Calu3 (cell line): ENCODE measurements at regions not wholly inside any gene's neighbourhood (a gene's known extent, or its start where the extent isn't known, plus 50 kb on each side); places are given as distances from the start of the nearest gene placed in this dataset.

Experiments
- BruUV-seq: library from RNA; stranded (reverse); fragments of 400-500 nt; replicated peaks from 2 replicates; lab custom pipeline; 2021; lab: Mats Ljungman, UMichigan
- CTCF ChIA-PET: fragments of 300-600 bp; sonication (Branson Sonifier 250); formaldehyde crosslinking; loops from one replicate; lab custom pipeline; 2022; ENCODE audit warnings: antibody characterized with exemption; lab: Charles Lee
- DNase-seq: peaks from one replicate; pipeline ENCODE4 v3.0.0; 2022
- H3K27ac Mint-ChIP-seq: one replicate; pipeline ENCODE4 v1.8.0; 2022; ENCODE audit warnings: mixed read lengths; ENCODE audit not compliant: unreplicated experiment
- H3K27me3 Mint-ChIP-seq: one replicate; pipeline ENCODE4 v1.8.0; 2022; ENCODE audit warnings: mixed read lengths; ENCODE audit not compliant: unreplicated experiment
- H3K36me3 Mint-ChIP-seq: one replicate; pipeline ENCODE4 v1.8.0; 2022; ENCODE audit warnings: mild to moderate bottlenecking, moderate library complexity, mixed read lengths; ENCODE audit not compliant: insufficient read depth, unreplicated experiment
- H3K4me1 Mint-ChIP-seq: one replicate; pipeline ENCODE4 v1.8.0; 2022; ENCODE audit warnings: mild to moderate bottlenecking, low read depth, mixed read lengths; ENCODE audit not compliant: unreplicated experiment
- H3K4me3 Mint-ChIP-seq: one replicate; pipeline ENCODE4 v1.8.0; 2022; ENCODE audit warnings: mild to moderate bottlenecking, low read depth, moderate library complexity, mixed read lengths; ENCODE audit not compliant: unreplicated experiment
- H3K9me3 Mint-ChIP-seq: one replicate; pipeline ENCODE4 v1.8.0; 2022; ENCODE audit warnings: low read depth, mixed read lengths; ENCODE audit not compliant: unreplicated experiment
- intact Hi-C: fragments of 100-400 bp; cut with micrococcal nuclease; formaldehyde crosslinking; loops from one replicate; pipeline ENCODE4 v1.10.0; 2022; ENCODE audit not compliant: unreplicated experiment
- TF ChIP-seq, protein P1 (sequence below): fragments of 200-600 bp; IDR thresholded peaks from one replicate; pipeline ENCODE4 v1.8.0; 2022; ENCODE audit warnings: antibody characterized with exemption; ENCODE audit not compliant: unreplicated experiment

DNA sequence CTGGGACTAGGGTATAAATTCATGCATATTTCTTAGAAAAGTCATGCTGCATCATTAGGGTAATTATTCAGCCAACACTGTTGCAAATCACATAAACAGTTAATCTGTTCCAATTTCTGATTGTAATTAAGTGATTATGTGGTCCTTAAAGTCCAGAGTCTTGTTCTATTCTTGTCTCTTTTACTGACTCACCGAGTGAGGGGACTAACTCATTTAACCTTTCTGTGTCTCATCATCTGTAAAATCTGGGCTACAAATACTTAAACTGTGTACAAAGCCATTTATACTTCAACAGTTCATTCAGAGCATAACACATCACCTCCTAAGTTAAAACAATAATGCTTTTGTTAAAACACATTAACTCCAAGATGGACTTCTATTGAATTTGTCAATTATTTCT is 65.4 kb upstream of the KLHL13 start:
- BruUV-seq = no TSS peak
- H3K27me3 Mint-ChIP-seq = no peaks in the 10 kb centered on the region
- TF ChIP-seq, protein P1, sequence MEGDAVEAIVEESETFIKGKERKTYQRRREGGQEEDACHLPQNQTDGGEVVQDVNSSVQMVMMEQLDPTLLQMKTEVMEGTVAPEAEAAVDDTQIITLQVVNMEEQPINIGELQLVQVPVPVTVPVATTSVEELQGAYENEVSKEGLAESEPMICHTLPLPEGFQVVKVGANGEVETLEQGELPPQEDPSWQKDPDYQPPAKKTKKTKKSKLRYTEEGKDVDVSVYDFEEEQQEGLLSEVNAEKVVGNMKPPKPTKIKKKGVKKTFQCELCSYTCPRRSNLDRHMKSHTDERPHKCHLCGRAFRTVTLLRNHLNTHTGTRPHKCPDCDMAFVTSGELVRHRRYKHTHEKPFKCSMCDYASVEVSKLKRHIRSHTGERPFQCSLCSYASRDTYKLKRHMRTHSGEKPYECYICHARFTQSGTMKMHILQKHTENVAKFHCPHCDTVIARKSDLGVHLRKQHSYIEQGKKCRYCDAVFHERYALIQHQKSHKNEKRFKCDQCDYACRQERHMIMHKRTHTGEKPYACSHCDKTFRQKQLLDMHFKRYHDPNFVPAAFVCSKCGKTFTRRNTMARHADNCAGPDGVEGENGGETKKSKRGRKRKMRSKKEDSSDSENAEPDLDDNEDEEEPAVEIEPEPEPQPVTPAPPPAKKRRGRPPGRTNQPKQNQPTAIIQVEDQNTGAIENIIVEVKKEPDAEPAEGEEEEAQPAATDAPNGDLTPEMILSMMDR = no peak
- no peaks in the 10 kb centered on the region for H3K4me1 Mint-ChIP-seq
- H3K4me3 Mint-ChIP-seq = no peak overlapping the region
- no peak overlapping the region for H3K27ac Mint-ChIP-seq
- DNase-seq = no peak
- no peaks in the 10 kb centered on the region for H3K36me3 Mint-ChIP-seq
- intact Hi-C loops = no loop called here
- CTCF ChIA-PET = no interaction called here
- peaks cover 3% of the 10 kb centered on the region for H3K9me3 Mint-ChIP-seq

DNA sequence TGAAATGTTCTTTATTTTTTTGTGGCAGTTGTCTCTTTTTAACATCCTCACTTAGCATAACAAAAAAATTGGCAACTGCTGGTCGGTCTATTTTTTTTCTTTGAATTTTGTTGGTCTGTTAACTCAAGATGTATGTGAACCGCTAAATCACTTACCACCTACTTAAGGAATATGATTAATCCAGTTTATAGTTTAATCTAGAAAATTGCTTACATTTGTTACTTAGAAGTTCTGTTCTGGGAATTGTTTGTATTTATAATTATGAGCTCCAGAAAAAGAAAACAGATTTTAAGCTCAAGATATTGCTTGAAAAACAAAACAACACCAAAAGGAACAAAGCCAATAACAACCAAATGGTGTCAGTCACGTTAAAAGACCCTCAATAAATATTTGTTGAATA is 66.1 kb upstream of the KLHL13 start:
- no peaks in the 10 kb centered on the region for H3K4me1 Mint-ChIP-seq
- no peak for DNase-seq
- intact Hi-C loops = no loop called here
- no peak overlapping the region for H3K4me3 Mint-ChIP-seq
- TF ChIP-seq, protein P1 = no peak
- H3K36me3 Mint-ChIP-seq = no peaks in the 10 kb centered on the region
- peaks cover 3% of the 10 kb centered on the region for H3K9me3 Mint-ChIP-seq
- H3K27me3 Mint-ChIP-seq = no peaks in the 10 kb centered on the region
- H3K27ac Mint-ChIP-seq = no peak overlapping the region
- BruUV-seq = no TSS peak
- CTCF ChIA-PET = no interaction called here

DNA sequence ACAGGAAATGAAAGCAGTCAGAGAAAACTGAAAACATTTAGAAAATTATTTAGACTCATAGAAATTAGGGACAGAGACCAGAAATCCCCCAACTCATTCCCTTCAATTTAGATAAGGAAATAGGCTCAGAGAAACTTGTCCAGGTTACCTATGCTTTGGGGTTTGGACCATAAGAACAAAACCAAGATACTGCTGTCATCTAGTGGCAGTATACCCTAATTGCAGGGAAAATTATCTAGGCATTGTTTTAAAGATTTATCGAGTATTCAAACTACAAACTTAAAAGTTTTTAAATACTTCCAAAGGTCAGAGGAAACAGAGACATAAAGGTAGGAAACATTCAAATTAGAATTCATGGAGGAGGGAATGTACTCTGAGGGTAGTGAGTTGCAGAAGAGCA is 67.0 kb upstream of the KLHL13 start:
- peaks cover 3% of the 10 kb centered on the region for H3K9me3 Mint-ChIP-seq
- intact Hi-C loops = no loop called here
- H3K27me3 Mint-ChIP-seq = no peaks in the 10 kb centered on the region
- no peak for DNase-seq
- H3K4me3 Mint-ChIP-seq = no peak overlapping the region
- no peak overlapping the region for H3K27ac Mint-ChIP-seq
- TF ChIP-seq, protein P1 = no peak
- CTCF ChIA-PET = no interaction called here
- H3K4me1 Mint-ChIP-seq = no peaks in the 10 kb centered on the region
- no peaks in the 10 kb centered on the region for H3K36me3 Mint-ChIP-seq
- no TSS peak for BruUV-seq

DNA sequence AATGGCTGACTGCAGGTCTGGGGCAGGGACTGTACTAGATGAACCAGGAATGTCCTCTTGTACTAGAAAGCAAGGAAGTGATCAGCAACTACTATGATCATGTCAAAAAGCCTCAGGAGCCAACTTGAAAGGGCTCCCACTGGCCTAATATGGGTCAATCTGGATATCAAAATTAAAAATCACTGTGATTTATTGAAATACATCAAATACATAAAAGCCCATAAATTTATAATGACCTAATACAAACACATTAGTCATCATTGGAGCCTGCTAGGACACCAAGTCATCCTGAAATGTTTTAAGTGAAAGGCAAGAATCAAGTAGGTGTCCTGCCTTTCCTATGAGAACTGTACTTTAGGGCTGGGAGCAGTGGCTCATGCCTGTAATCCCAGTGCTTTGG is 70.5 kb upstream of the KLHL13 start:
- no peaks in the 10 kb centered on the region for H3K36me3 Mint-ChIP-seq
- H3K27ac Mint-ChIP-seq = no peak overlapping the region
- no peaks in the 10 kb centered on the region for H3K4me1 Mint-ChIP-seq
- DNase-seq = no peak
- H3K9me3 Mint-ChIP-seq = peaks cover 3% of the 10 kb centered on the region
- CTCF ChIA-PET = no interaction called here
- intact Hi-C loops = no loop called here
- no TSS peak for BruUV-seq
- H3K4me3 Mint-ChIP-seq = no peak overlapping the region
- H3K27me3 Mint-ChIP-seq = no peaks in the 10 kb centered on the region
- TF ChIP-seq, protein P1 = no peak
